GM12878 (cell line): ENCODE measurements at regions not wholly inside any gene's neighbourhood (a gene's known extent, or its start where the extent isn't known, plus 50 kb on each side); places are given as distances from the start of the nearest gene placed in this dataset.

Source experiments
- ATAC-seq: fragments of 200-7000 bp; cut with Tn5 transposase; 3 replicates; pipeline ENCODE4 v1.9.1; 2020; ENCODE audit warnings: mild to moderate bottlenecking, moderate library complexity
- BruUV-seq: library from RNA; stranded (reverse); fragments of 400-500 nt; replicated peaks from 2 replicates; lab custom pipeline; 2021; lab: Mats Ljungman, UMichigan
- CTCF ChIA-PET: fragments of 300-600 bp; sonication (Branson Sonifier 250); formaldehyde crosslinking; extraction: SDS; loops from one replicate; lab custom pipeline; 2021; ENCODE audit warnings: inconsistent platforms; lab: Yijun Ruan, JAX
- POLR2A ChIA-PET: fragments of 350-600 bp; formaldehyde crosslinking; extraction: SDS; loops from one replicate; lab custom pipeline; 2021; ENCODE audit warnings: inconsistent platforms; lab: Charles Lee
- RAD21 ChIA-PET: fragments of 300-600 bp; sonication (Branson Sonifier 250); formaldehyde crosslinking; loops from one replicate; lab custom pipeline; 2023; ENCODE audit warnings: antibody characterized with exemption; ENCODE audit not compliant: unreplicated experiment; lab: Charles Lee
- SMC1A ChIA-PET: fragments of 300-600 bp; sonication (Branson Sonifier 250); formaldehyde crosslinking; loops from one replicate; lab custom pipeline; 2023; ENCODE audit not compliant: unreplicated experiment, uncharacterized antibody; lab: Charles Lee
- DNase-seq: peaks from one replicate; pipeline ENCODE4 v3.0.0-alpha.2; 2011; ENCODE audit warnings: low read depth, low spot score
- FAIRE-seq: peaks from 3 replicates; lab custom pipeline; 2011; peaks lifted over from hg19 to GRCh38; lab: Jason Lieb, UNC
- H2AFZ ChIP-seq: 2 replicates; pipeline ENCODE4 v1.6.0; 2011; ENCODE audit warnings: low read depth, low read length, control low read depth; ENCODE audit not compliant: control insufficient read depth
- H3K27ac ChIP-seq: 2 replicates; pipeline ENCODE4 v1.5.1; 2011; ENCODE audit warnings: control low read depth; ENCODE audit not compliant: control insufficient read depth, insufficient read depth
- H3K27me3 ChIP-seq, 2 experiments: replicated peaks in 1 of 2; 2 replicates each; pipeline versions ENCODE4 v1.6.0 to v1.6.1; 2011; ENCODE audit warnings: low read length in 1 of 2; ENCODE audit not compliant: control insufficient read depth in 2 of 2, insufficient read depth in 2 of 2
- H3K36me3 ChIP-seq, 2 experiments: 2 replicates each; pipeline ENCODE4 v1.5.1; 2011; ENCODE audit warnings: low read length in 1 of 2; ENCODE audit not compliant: control insufficient read depth in 2 of 2, insufficient read depth in 2 of 2
- H3K4me1 ChIP-seq: 2 replicates; pipeline ENCODE4 v1.6.1; 2011; ENCODE audit warnings: mild to moderate bottlenecking, low read length, moderate library complexity, mixed read lengths; ENCODE audit not compliant: control insufficient read depth, insufficient read depth
- H3K4me2 ChIP-seq: 2 replicates; pipeline ENCODE4 v1.6.0; 2011; ENCODE audit warnings: control low read depth; ENCODE audit not compliant: control insufficient read depth, insufficient read depth
- H3K4me3 ChIP-seq: fragments of 200-600 bp; sonication (generic); 2 replicates; pipeline ENCODE4 v1.5.1; 2016
- H3K79me2 ChIP-seq: 2 replicates; pipeline ENCODE4 v1.6.0; 2011; ENCODE audit warnings: low read length; ENCODE audit not compliant: control insufficient read depth, insufficient read depth
- H3K9ac ChIP-seq: 2 replicates; pipeline ENCODE4 v1.8.0; 2011; ENCODE audit warnings: low read length, control low read depth, mixed read lengths; ENCODE audit not compliant: control insufficient read depth, insufficient read depth
- H3K9me3 ChIP-seq: replicated peaks from 3 replicates; pipeline ENCODE4 v1.5.1; 2011; ENCODE audit warnings: mild to moderate bottlenecking, low read length; ENCODE audit not compliant: control insufficient read depth, insufficient read depth
- H4K20me1 ChIP-seq: 2 replicates; pipeline ENCODE4 v1.6.0; 2011; ENCODE audit not compliant: control insufficient read depth, insufficient read depth
- ATF3 ChIP-seq: IDR thresholded peaks from 2 replicates; pipeline ENCODE4 v1.6.1; 2011; ENCODE audit warnings: low read depth, mild to moderate bottlenecking, low read length, moderate library complexity, borderline replicate concordance; ENCODE audit errors: extremely low read depth
- ATF7 ChIP-seq: fragments of 450-650 bp; IDR thresholded peaks from 2 replicates; pipeline ENCODE4 v1.6.1; 2016; ENCODE audit warnings: low read depth, mild to moderate bottlenecking
- BMI1 ChIP-seq: fragments of 450-650 bp; IDR thresholded peaks from 2 replicates; pipeline ENCODE4 v1.6.1; 2016; ENCODE audit warnings: mild to moderate bottlenecking, moderate library complexity, borderline replicate concordance
- CBX3 ChIP-seq: fragments of 200-600 bp; sonication (generic); IDR thresholded peaks from 2 replicates; pipeline ENCODE4 v1.6.1; 2016; ENCODE audit warnings: low read depth, borderline replicate concordance
- CHD1 ChIP-seq: IDR thresholded peaks from 2 replicates; pipeline ENCODE4 v1.6.1; 2012; ENCODE audit warnings: low read depth, low read length, improper control_type of control experiment
- CREM ChIP-seq: IDR thresholded peaks from 2 replicates; pipeline ENCODE4 v1.6.1; 2014; ENCODE audit warnings: antibody characterized with exemption, low read depth
- E2F8 ChIP-seq: fragments of 450-650 bp; IDR thresholded peaks from 2 replicates; pipeline ENCODE4 v1.6.1; 2018; ENCODE audit warnings: mild to moderate bottlenecking, low read depth, moderate library complexity; ENCODE audit not compliant: partially characterized antibody
- IRF5 ChIP-seq: fragments of 450-650 bp; IDR thresholded peaks from 2 replicates; pipeline ENCODE4 v1.6.1; 2017; ENCODE audit warnings: borderline replicate concordance
- NFYA ChIP-seq: IDR thresholded peaks from 2 replicates; pipeline ENCODE4 v1.6.1; 2011; ENCODE audit warnings: low read depth, mild to moderate bottlenecking, low read length, improper control_type of control experiment, borderline replicate concordance
- POLR2A ChIP-seq: IDR thresholded peaks from 2 replicates; pipeline ENCODE4 v1.6.1; 2011; ENCODE audit warnings: low read depth, mild to moderate bottlenecking, low read length
- RAD51 ChIP-seq: fragments of 450-650 bp; IDR thresholded peaks from 2 replicates; pipeline ENCODE4 v1.6.1; 2016; ENCODE audit warnings: moderate library complexity, mild to moderate bottlenecking, inconsistent platforms
- RFX5 ChIP-seq: IDR thresholded peaks from 2 replicates; pipeline ENCODE4 v1.6.1; 2011; ENCODE audit warnings: low read depth, low read length, improper control_type of control experiment
- SMAD5 ChIP-seq: IDR thresholded peaks from 2 replicates; pipeline ENCODE4 v1.6.1; 2016; ENCODE audit warnings: antibody characterized with exemption, low read depth
- SRF ChIP-seq, 2 experiments: IDR thresholded peaks; 2 replicates each; pipeline ENCODE4 v1.6.1; 2011; ENCODE audit warnings: low read depth in 2 of 2, low read length in 2 of 2, mild to moderate bottlenecking in 1 of 2, moderate library complexity in 1 of 2
- TCF12 ChIP-seq: IDR thresholded peaks from 2 replicates; pipeline ENCODE4 v1.6.1; 2011; ENCODE audit warnings: low read depth, mild to moderate bottlenecking, low read length
- YY1 ChIP-seq: IDR thresholded peaks from 2 replicates; pipeline ENCODE4 v1.6.1; 2011; ENCODE audit warnings: low read depth, mild to moderate bottlenecking, low read length
- ZNF687 ChIP-seq: fragments of 450-650 bp; IDR thresholded peaks from 2 replicates; pipeline ENCODE4 v1.6.1; 2017; ENCODE audit warnings: mild to moderate bottlenecking, moderate library complexity
- WGBS: methylation state at CpG from one replicate; pipeline ENCODE4 v1.1.6; 2016; ENCODE audit warnings: low lambda C conversion rate; ENCODE audit not compliant: insufficient replicate concordance, insufficient coverage; ENCODE audit errors: missing lambda C conversion rate; 5-methylcytosine and 5-hydroxymethylcytosine counted together
- in situ Hi-C: fragments of 300-500 bp; cut with MboI; formaldehyde crosslinking; loops from 9 replicates; pipeline ENCODE4 v1.14.3; 2018; ENCODE audit warnings: mixed read lengths
- intact Hi-C: fragments of 100-400 bp; cut with micrococcal nuclease; formaldehyde crosslinking; loops from one replicate; pipeline ENCODE4 v1.14.2; 2022; ENCODE audit not compliant: unreplicated experiment

- intact Hi-C loops, result no loop called here
These were observed 49.9 kb upstream of the ATP2B2 start for GRCh38 chr3:10555263-10555662.

More at GRCh38 chr3:10555263-10555662, 49.9 kb upstream of the ATP2B2 start:
- SMC1A ChIA-PET, result no interaction called here
- Histone ChIP-seq H3K9me3 (no peaks in the 10 kb centered on the region; the same call in 2 of the 3 replicates), H3K27me3 (no peaks in the 10 kb centered on the region; a peak in 1 of 4 replicates), H3K9ac (no peak overlapping the region), H2AFZ (no peak overlapping the region), H3K27ac (no peak overlapping the region), H3K4me1 (no peaks in the 10 kb centered on the region), H3K4me3 (no peak overlapping the region), H4K20me1 (no peaks in the 10 kb centered on the region), H3K36me3 (no peaks in the 10 kb centered on the region), H3K79me2 (no peaks in the 10 kb centered on the region), H3K4me2 (no peak overlapping the region)
- RAD21 ChIA-PET, result no interaction called here
- TF ChIP-seq BMI1, result no peak
- no peak for TF ChIP-seq TCF12
- no peak for TF ChIP-seq ATF7
- no peak for TF ChIP-seq ATF3
- TF ChIP-seq CREM, result no peak
- TF ChIP-seq CBX3, result no peak
- TF ChIP-seq CHD1, result no peak
- TF ChIP-seq RAD51, result no peak
- TF ChIP-seq ZNF687, result no peak
- TF ChIP-seq YY1, result no peak
- TF ChIP-seq NFYA, result no peak
- no peak for TF ChIP-seq SMAD5
- no peak for TF ChIP-seq IRF5
- no peak for TF ChIP-seq POLR2A
- TF ChIP-seq SRF (IDR thresholded peaks at IDR 0.05; ENCODE audit: low read depth in 2 of 2, low read length in 2 of 2), result no peak
- TF ChIP-seq RFX5, result no peak
- TF ChIP-seq E2F8, result no peak
- WGBS, result 27% methylated on average over 1 of the region's 1 CpG
- CTCF ChIA-PET, result no interaction called here
- POLR2A ChIA-PET, result no interaction called here
- DNase-seq (no peak), FAIRE-seq (no peak), ATAC-seq (no peak)
- in situ Hi-C loops, result no loop called here
- BruUV-seq, result no TSS peak
